ENCODE measurements at regions not wholly inside any gene's neighbourhood (a gene's known extent, or its start where the extent isn't known, plus 50 kb on each side); places are given as distances from the start of the nearest gene placed in this dataset.

DNA sequence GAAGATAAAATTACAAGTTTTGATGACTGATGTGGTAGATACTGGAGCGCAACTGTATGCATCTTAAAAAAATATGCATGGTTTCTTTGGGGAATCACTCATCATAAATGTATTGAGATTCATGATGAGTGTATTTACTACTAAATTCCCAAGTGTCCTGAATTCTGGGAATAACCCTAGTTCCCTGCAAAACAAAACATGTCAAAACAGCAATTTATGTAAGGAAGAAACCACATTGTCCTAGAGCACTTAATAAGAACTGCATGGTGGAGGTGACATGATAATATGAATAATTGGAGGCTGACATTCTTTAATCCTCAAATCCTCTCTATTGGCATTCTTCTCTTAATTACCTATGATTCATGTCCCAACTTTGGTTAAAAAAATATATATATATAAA, 1804.7 kb downstream of the STIM2 start:
- DNase-seq (ENCODE audit: insufficient read length, low spot score, missing footprints) = no peak
- Histone ChIP-seq H3K4me1 (ENCODE audit: insufficient read depth, low read length) (no peaks in the 10 kb centered on the region), H3K27me3 (ENCODE audit: insufficient read depth, low read length) (no peaks in the 10 kb centered on the region), H3K27ac (ENCODE audit: low read depth, low read length) (no peak overlapping the region), H4K20me1 (ENCODE audit: insufficient read depth, low read length) (no peaks in the 10 kb centered on the region), H3K79me2 (ENCODE audit: insufficient read depth, low read length) (no peaks in the 10 kb centered on the region), H3K9me3 (ENCODE audit: low read depth, low read length) (peaks cover 3% of the 10 kb centered on the region), H3K4me2 (ENCODE audit: insufficient read depth, low read length) (no peak overlapping the region), H2AFZ (ENCODE audit: low read length) (no peak overlapping the region), H3K4me3 (ENCODE audit: insufficient read depth, low read length) (no peak overlapping the region), H3K36me3 (ENCODE audit: insufficient read depth, low read length) (no peaks in the 10 kb centered on the region)
- TF ChIP-seq, protein P1, sequence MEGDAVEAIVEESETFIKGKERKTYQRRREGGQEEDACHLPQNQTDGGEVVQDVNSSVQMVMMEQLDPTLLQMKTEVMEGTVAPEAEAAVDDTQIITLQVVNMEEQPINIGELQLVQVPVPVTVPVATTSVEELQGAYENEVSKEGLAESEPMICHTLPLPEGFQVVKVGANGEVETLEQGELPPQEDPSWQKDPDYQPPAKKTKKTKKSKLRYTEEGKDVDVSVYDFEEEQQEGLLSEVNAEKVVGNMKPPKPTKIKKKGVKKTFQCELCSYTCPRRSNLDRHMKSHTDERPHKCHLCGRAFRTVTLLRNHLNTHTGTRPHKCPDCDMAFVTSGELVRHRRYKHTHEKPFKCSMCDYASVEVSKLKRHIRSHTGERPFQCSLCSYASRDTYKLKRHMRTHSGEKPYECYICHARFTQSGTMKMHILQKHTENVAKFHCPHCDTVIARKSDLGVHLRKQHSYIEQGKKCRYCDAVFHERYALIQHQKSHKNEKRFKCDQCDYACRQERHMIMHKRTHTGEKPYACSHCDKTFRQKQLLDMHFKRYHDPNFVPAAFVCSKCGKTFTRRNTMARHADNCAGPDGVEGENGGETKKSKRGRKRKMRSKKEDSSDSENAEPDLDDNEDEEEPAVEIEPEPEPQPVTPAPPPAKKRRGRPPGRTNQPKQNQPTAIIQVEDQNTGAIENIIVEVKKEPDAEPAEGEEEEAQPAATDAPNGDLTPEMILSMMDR (IDR thresholded peaks at IDR 0.05; ENCODE audit: extremely low read depth, low read depth, low read length) = no peak

DNA sequence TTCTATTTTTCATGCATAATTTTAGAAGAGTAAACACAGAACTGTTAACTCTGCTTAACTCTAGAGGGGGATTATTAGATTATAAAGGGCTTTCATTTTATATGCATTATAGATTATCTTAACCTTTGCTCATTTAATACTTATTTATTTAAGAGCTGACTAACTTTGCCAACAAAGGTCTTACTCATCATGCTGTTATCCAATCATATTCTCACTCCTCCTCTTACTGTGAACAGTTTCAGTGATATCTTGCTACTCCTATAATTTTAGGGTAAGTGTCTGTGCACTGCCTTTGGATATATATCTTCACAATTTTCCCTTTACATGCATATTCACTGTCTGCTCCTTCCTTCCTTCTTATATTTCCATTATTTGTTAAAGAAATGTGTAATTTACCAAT, 1814.9 kb downstream of the STIM2 start:
- Histone ChIP-seq H3K4me2 (ENCODE audit: insufficient read depth, low read length) (no peak overlapping the region), H3K4me3 (ENCODE audit: insufficient read depth, low read length) (no peak overlapping the region), H3K79me2 (ENCODE audit: insufficient read depth, low read length) (no peaks in the 10 kb centered on the region), H3K36me3 (ENCODE audit: insufficient read depth, low read length) (no peaks in the 10 kb centered on the region), H4K20me1 (ENCODE audit: insufficient read depth, low read length) (no peaks in the 10 kb centered on the region), H3K4me1 (ENCODE audit: insufficient read depth, low read length) (no peaks in the 10 kb centered on the region), H3K27me3 (ENCODE audit: insufficient read depth, low read length) (no peaks in the 10 kb centered on the region), H3K27ac (ENCODE audit: low read depth, low read length) (no peak overlapping the region), H3K9me3 (ENCODE audit: low read depth, low read length) (peaks cover 4% of the 10 kb centered on the region), H2AFZ (ENCODE audit: low read length) (no peak overlapping the region)
- no peak for DNase-seq (ENCODE audit: insufficient read length, low spot score, missing footprints)
- TF ChIP-seq, protein P1 (IDR thresholded peaks at IDR 0.05; ENCODE audit: extremely low read depth, low read depth, low read length) = no peak

DNA sequence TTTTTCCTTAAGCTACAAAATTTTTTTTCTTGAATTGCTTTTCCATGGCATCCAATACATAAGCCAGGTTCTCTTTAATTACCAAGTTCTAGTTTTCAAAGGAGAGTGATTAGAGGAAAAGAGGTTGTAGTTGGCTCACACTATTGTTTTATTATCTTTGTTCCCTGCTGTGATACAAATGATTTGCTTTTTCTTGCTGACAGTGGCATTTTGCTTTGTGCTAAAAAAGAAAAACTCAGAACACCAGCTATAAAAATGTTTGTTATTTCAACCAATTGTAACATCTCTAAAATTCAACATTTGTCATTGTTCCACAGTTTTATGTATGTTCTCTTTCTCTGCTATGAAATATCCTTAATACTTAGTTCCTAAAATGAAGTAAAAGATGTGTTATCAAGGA, 1817.2 kb downstream of the STIM2 start:
- Histone ChIP-seq H3K4me1 (ENCODE audit: insufficient read depth, low read length) (no peaks in the 10 kb centered on the region), H3K4me3 (ENCODE audit: insufficient read depth, low read length) (no peak overlapping the region), H3K27ac (ENCODE audit: low read depth, low read length) (no peak overlapping the region), H3K79me2 (ENCODE audit: insufficient read depth, low read length) (no peaks in the 10 kb centered on the region), H3K36me3 (ENCODE audit: insufficient read depth, low read length) (no peaks in the 10 kb centered on the region), H3K4me2 (ENCODE audit: insufficient read depth, low read length) (no peak overlapping the region), H3K27me3 (ENCODE audit: insufficient read depth, low read length) (no peaks in the 10 kb centered on the region), H3K9me3 (ENCODE audit: low read depth, low read length) (peaks cover 2% of the 10 kb centered on the region), H2AFZ (ENCODE audit: low read length) (no peak overlapping the region), H4K20me1 (ENCODE audit: insufficient read depth, low read length) (no peaks in the 10 kb centered on the region)
- no peak for DNase-seq (ENCODE audit: insufficient read length, low spot score, missing footprints)
- TF ChIP-seq, protein P1 (IDR thresholded peaks at IDR 0.05; ENCODE audit: extremely low read depth, low read depth, low read length) = no peak

DNA sequence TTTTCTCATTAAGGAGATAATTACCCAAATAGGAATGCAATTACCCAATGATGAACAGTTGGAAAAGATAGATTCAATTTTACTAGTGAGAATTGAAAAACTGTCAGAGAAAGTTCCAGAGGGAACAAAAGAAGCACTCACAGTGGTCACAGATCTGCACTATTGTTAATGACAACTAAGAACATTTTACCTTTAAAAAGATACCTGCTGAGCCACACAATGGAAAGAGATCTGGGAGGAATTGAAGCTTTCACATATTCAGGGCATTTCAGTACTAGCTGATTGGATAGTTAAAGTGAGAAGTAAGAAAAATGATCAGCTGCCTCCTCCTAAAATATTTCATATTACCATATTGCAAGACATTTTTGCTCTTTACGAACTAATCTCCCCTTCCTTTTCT, 1822.2 kb downstream of the STIM2 start:
- TF ChIP-seq, protein P1 (IDR thresholded peaks at IDR 0.05; ENCODE audit: extremely low read depth, low read depth, low read length) = no peak
- H3K27me3 ChIP-seq (ENCODE audit: insufficient read depth, low read length) = no peaks in the 10 kb centered on the region
- no peak for DNase-seq (ENCODE audit: insufficient read length, low spot score, missing footprints)
- H3K4me3 ChIP-seq (ENCODE audit: insufficient read depth, low read length) = no peak overlapping the region
- H3K9me3 ChIP-seq (ENCODE audit: low read depth, low read length) = no peaks in the 10 kb centered on the region
- H4K20me1 ChIP-seq (ENCODE audit: insufficient read depth, low read length) = no peaks in the 10 kb centered on the region
- no peaks in the 10 kb centered on the region for H3K4me1 ChIP-seq (ENCODE audit: insufficient read depth, low read length)
- H3K27ac ChIP-seq (ENCODE audit: low read depth, low read length) = no peak overlapping the region
- H3K4me2 ChIP-seq (ENCODE audit: insufficient read depth, low read length) = no peak overlapping the region
- H3K36me3 ChIP-seq (ENCODE audit: insufficient read depth, low read length) = no peaks in the 10 kb centered on the region
- H2AFZ ChIP-seq (ENCODE audit: low read length) = no peak overlapping the region
- no peaks in the 10 kb centered on the region for H3K79me2 ChIP-seq (ENCODE audit: insufficient read depth, low read length)
